SU-DHL-6 (cell line): ENCODE measurements at regions not wholly inside any gene's neighbourhood (a gene's known extent, or its start where the extent isn't known, plus 50 kb on each side); places are given as distances from the start of the nearest gene placed in this dataset.
A peak's percentile ranks its signal among the peaks of the same experiment; 100 is the strongest.

ENCODE experiments used
- H2AFZ ChIP-seq: fragments of 200-600 bp; sonication (generic); 2 replicates; pipeline ENCODE4 v1.6.1; 2014; ENCODE audit warnings: low read depth, mild to moderate bottlenecking, moderate library complexity, mixed read lengths, antibody characterized with exemption, low read length; ENCODE audit not compliant: severe bottlenecking
- H3F3A ChIP-seq: fragments of 200-600 bp; shearing (Covaris generic); 2 replicates; pipeline ENCODE4 v1.6.0; 2016; ENCODE audit warnings: antibody characterized with exemption, mild to moderate bottlenecking; ENCODE audit not compliant: insufficient read depth
- H3K27ac ChIP-seq: fragments of 200-600 bp; sonication (generic); 2 replicates; pipeline ENCODE4 v1.5.1; 2016; ENCODE audit warnings: low read depth, mild to moderate bottlenecking, low read length, moderate library complexity, mixed read lengths
- H3K27me3 ChIP-seq: fragments of 200-600 bp; sonication (generic), shearing (Covaris generic); 2 replicates; pipeline ENCODE4 v1.6.0; 2014; ENCODE audit warnings: mild to moderate bottlenecking, low read length
- H3K36me3 ChIP-seq: fragments of 200-600 bp; sonication (generic); 2 replicates; pipeline ENCODE4 v1.6.1; 2014; ENCODE audit warnings: mild to moderate bottlenecking, low read length, mixed read lengths
- H3K4me2 ChIP-seq: fragments of 300-600, 200-600 bp; shearing (Covaris generic), sonication (generic); 2 replicates; pipeline ENCODE4 v1.6.0; 2014; ENCODE audit warnings: low read length, low read depth, mild to moderate bottlenecking; ENCODE audit not compliant: poor library complexity, severe bottlenecking
- H3K4me3 ChIP-seq: fragments of 200-600 bp; sonication (generic); 2 replicates; pipeline ENCODE4 v1.5.1; 2014; ENCODE audit warnings: antibody characterized with exemption, low read length, mild to moderate bottlenecking, mixed read lengths; ENCODE audit not compliant: insufficient read depth, poor library complexity, severe bottlenecking
- H3K79me2 ChIP-seq: fragments of 200-600 bp; sonication (generic); 2 replicates; pipeline ENCODE4 v1.6.1; 2014; ENCODE audit warnings: mild to moderate bottlenecking, low read length, moderate library complexity; ENCODE audit not compliant: insufficient read depth
- H3K9ac ChIP-seq: fragments of 200-600 bp; sonication (generic); 2 replicates; pipeline ENCODE4 v1.7.0; 2014; ENCODE audit warnings: mild to moderate bottlenecking, low read length
- H3K9me2 ChIP-seq: fragments of 200-600 bp; sonication (generic); replicated peaks from 2 replicates; pipeline ENCODE4 v1.6.1; 2014; ENCODE audit warnings: low read length; ENCODE audit not compliant: insufficient read depth
- H3K9me3 ChIP-seq: fragments of 200-600 bp; sonication (generic); 2 replicates; pipeline ENCODE4 v1.6.1; 2014; ENCODE audit warnings: low read length, mixed read lengths; ENCODE audit not compliant: insufficient read depth
- H4K20me1 ChIP-seq: fragments of 200-600 bp; sonication (generic); 2 replicates; pipeline ENCODE4 v1.6.1; 2014; ENCODE audit warnings: low read depth, mild to moderate bottlenecking, antibody characterized with exemption, low read length, moderate library complexity, mixed read lengths
- CTCF ChIP-seq: fragments of 200-600 bp; sonication (generic); IDR thresholded peaks from one replicate; pipeline ENCODE4 v1.5.1; 2017; ENCODE audit warnings: antibody characterized with exemption, mild to moderate bottlenecking, low read length, moderate library complexity; ENCODE audit not compliant: insufficient read depth, poor library complexity, severe bottlenecking
- EZH2phosphoT487 ChIP-seq: fragments of 200-600 bp; sonication (generic), shearing (Covaris generic); conservative IDR thresholded peaks from 2 replicates; pipeline ENCODE4 v1.6.1; 2018; ENCODE audit warnings: mild to moderate bottlenecking, antibody characterized with exemption, low read length, moderate library complexity, mixed read lengths

- H3K9me2 ChIP-seq = no peaks in the 10 kb centered on the region
- no peaks in the 10 kb centered on the region for H3F3A ChIP-seq
- H3K4me2 ChIP-seq = no peak overlapping the region
- H3K79me2 ChIP-seq = no peaks in the 10 kb centered on the region
- no peaks in the 10 kb centered on the region for H4K20me1 ChIP-seq
- H3K9me3 ChIP-seq = peaks cover 7% of the 10 kb centered on the region; the same call in 1 of the 2 replicates
- no peak overlapping the region for H3K4me3 ChIP-seq
- no peak overlapping the region for H3K27ac ChIP-seq
- no peak overlapping the region for H3K9ac ChIP-seq
- no peak for TF ChIP-seq EZH2phosphoT487
- TF ChIP-seq CTCF = no peak
- H3K27me3 ChIP-seq = no peaks in the 10 kb centered on the region
- peak overlapping the region; percentile 46 for H2AFZ ChIP-seq
- no peaks in the 10 kb centered on the region for H3K36me3 ChIP-seq
Observed at GRCh38 chr14:44165936-44166335, 341.1 kb downstream of the FSCB start.

GRCh38 chr14:44165286-44165685 lies 341.8 kb downstream of the FSCB start:
- H3K27me3 ChIP-seq = no peaks in the 10 kb centered on the region
- H3K27ac ChIP-seq = no peak overlapping the region
- H3K36me3 ChIP-seq = no peaks in the 10 kb centered on the region
- H3K79me2 ChIP-seq = no peaks in the 10 kb centered on the region
- no peak overlapping the region for H3K9ac ChIP-seq
- no peak overlapping the region for H2AFZ ChIP-seq
- peaks cover 7% of the 10 kb centered on the region; the same call in 1 of the 2 replicates for H3K9me3 ChIP-seq
- H3K4me3 ChIP-seq = no peak overlapping the region
- no peak for TF ChIP-seq EZH2phosphoT487
- TF ChIP-seq CTCF = no peak
- H3K9me2 ChIP-seq = no peaks in the 10 kb centered on the region
- no peaks in the 10 kb centered on the region for H4K20me1 ChIP-seq
- no peaks in the 10 kb centered on the region for H3F3A ChIP-seq
- no peak overlapping the region for H3K4me2 ChIP-seq

GRCh38 chr14:44163946-44164345 lies 343.1 kb downstream of the FSCB start:
- Histone ChIP-seq H3K9ac (no peak overlapping the region), H2AFZ (no peak overlapping the region), H3K9me2 (no peaks in the 10 kb centered on the region), H3F3A (no peaks in the 10 kb centered on the region), H3K4me3 (no peak overlapping the region), H3K36me3 (no peaks in the 10 kb centered on the region), H3K4me2 (no peak overlapping the region), H3K27me3 (no peaks in the 10 kb centered on the region), H3K79me2 (no peaks in the 10 kb centered on the region), H4K20me1 (no peaks in the 10 kb centered on the region), H3K9me3 (peaks cover 7% of the 10 kb centered on the region; the same call in 1 of the 2 replicates), H3K27ac (no peak overlapping the region)
- TF ChIP-seq EZH2phosphoT487 = no peak
- TF ChIP-seq CTCF = no peak
